ENCODE measurements at regions not wholly inside any gene's neighbourhood (a gene's known extent, or its start where the extent isn't known, plus 50 kb on each side); places are given as distances from the start of the nearest gene placed in this dataset.

GRCh38 chr1:5720936-5721335 lies 271.3 kb downstream of the NPHP4 start (continued):
- no peak for TF ChIP-seq ZNF687 (IDR thresholded peaks at IDR 0.05)
- no peak for TF ChIP-seq E2F4 (IDR thresholded peaks at IDR 0.05; ENCODE audit: low read depth, low read length)
- no peak for TF ChIP-seq CTCF (IDR thresholded peaks at IDR 0.05 in 2 of 3, conservative IDR thresholded peaks at IDR 0.05 in 1 of 3; ENCODE audit: control insufficient read depth in 2 of 3, extremely low read depth in 1 of 3, insufficient read depth in 1 of 3, low read depth in 3 of 3, low read length in 3 of 3)

GRCh38 chr1:5720484-5720883 lies 271.7 kb downstream of the NPHP4 start:
- RAD21 ChIA-PET (ENCODE audit: unreplicated experiment): no interaction called here
- Histone ChIP-seq H3K79me2 (ENCODE audit: control insufficient read depth, insufficient read depth, low read length) (no peaks in the 10 kb centered on the region), H3K4me3 (no peak overlapping the region), H3K4me1 (ENCODE audit: control insufficient read depth, insufficient read depth, low read length) (no peaks in the 10 kb centered on the region), H3K9me3 (replicated peaks; ENCODE audit: control insufficient read depth, insufficient read depth, low read length) (no peaks in the 10 kb centered on the region), H4K20me1 (ENCODE audit: control insufficient read depth, insufficient read depth) (no peaks in the 10 kb centered on the region), H2AFZ (ENCODE audit: control insufficient read depth, low read depth, low read length) (no peak overlapping the region), H3K36me3 (ENCODE audit: control insufficient read depth in 2 of 2, insufficient read depth in 2 of 2, low read length in 1 of 2) (no peaks in the 10 kb centered on the region), H3K27ac (ENCODE audit: control insufficient read depth, insufficient read depth) (no peak overlapping the region), H3K4me2 (ENCODE audit: control insufficient read depth, insufficient read depth) (no peak overlapping the region), H3K27me3 (replicated peaks in 1 of 2; ENCODE audit: control insufficient read depth in 2 of 2, insufficient read depth in 2 of 2, low read length in 1 of 2) (no peaks in the 10 kb centered on the region), H3K9ac (ENCODE audit: control insufficient read depth, insufficient read depth, low read length) (no peak overlapping the region)
- FAIRE-seq: no peak
- TF ChIP-seq SMARCA5 (IDR thresholded peaks at IDR 0.05) (no peak), JUND (IDR thresholded peaks at IDR 0.05; ENCODE audit: low read depth, low read length) (no peak), KLF5 (IDR thresholded peaks at IDR 0.05; ENCODE audit: partially characterized antibody) (no peak), ZNF622 (IDR thresholded peaks at IDR 0.05) (no peak), POLR2AphosphoS5 (IDR thresholded peaks at IDR 0.05; ENCODE audit: low read length) (no peak), RCOR1 (conservative IDR thresholded peaks at IDR 0.05; ENCODE audit: low read depth, low read length) (no peak), RELB (IDR thresholded peaks at IDR 0.05; ENCODE audit: low read depth) (no peak), FOS (IDR thresholded peaks at IDR 0.05; ENCODE audit: borderline replicate concordance, extremely low read depth, insufficient read length) (no peak)
- ATAC-seq: no peak
- intact Hi-C loops (cut with micrococcal nuclease; ENCODE audit: unreplicated experiment) (no loop called here), in situ Hi-C loops (cut with MboI) (no loop called here)
- WGBS (ENCODE audit: insufficient coverage, insufficient replicate concordance, low lambda C conversion rate, missing lambda C conversion rate): 46% methylated on average over 8 of the region's 8 CpGs
- CTCF ChIA-PET: no interaction called here
- DNase-seq (ENCODE audit: low read depth, low spot score): no peak
- POLR2A ChIA-PET: no interaction called here
- SMC1A ChIA-PET (ENCODE audit: uncharacterized antibody, unreplicated experiment): no interaction called here
- BruUV-seq (replicated peaks): no TSS peak
